ENCODE measurements at regions not wholly inside any gene's neighbourhood (a gene's known extent, or its start where the extent isn't known, plus 50 kb on each side); places are given as distances from the start of the nearest gene placed in this dataset.

- Mint-ChIP-seq H3K36me3 (no peaks in the 10 kb centered on the region), H3K9me3 (peaks cover 7% of the 10 kb centered on the region), H3K4me3 (no peak overlapping the region), H3K27me3 (ENCODE audit: low read depth) (no peaks in the 10 kb centered on the region), H3K4me1 (peaks cover 40% of the 10 kb centered on the region), H3K27ac (no peak overlapping the region)
- ChIA-PET POLR2A (no interaction called here), CTCF (interaction anchor here (0.8 to 1.1 kb wide), 2 partner anchors 118 to 283 kb away, joined by 3 to 4 read pairs; no protein-coding TSS in a partner anchor)
- TF ChIP-seq, protein P1, sequence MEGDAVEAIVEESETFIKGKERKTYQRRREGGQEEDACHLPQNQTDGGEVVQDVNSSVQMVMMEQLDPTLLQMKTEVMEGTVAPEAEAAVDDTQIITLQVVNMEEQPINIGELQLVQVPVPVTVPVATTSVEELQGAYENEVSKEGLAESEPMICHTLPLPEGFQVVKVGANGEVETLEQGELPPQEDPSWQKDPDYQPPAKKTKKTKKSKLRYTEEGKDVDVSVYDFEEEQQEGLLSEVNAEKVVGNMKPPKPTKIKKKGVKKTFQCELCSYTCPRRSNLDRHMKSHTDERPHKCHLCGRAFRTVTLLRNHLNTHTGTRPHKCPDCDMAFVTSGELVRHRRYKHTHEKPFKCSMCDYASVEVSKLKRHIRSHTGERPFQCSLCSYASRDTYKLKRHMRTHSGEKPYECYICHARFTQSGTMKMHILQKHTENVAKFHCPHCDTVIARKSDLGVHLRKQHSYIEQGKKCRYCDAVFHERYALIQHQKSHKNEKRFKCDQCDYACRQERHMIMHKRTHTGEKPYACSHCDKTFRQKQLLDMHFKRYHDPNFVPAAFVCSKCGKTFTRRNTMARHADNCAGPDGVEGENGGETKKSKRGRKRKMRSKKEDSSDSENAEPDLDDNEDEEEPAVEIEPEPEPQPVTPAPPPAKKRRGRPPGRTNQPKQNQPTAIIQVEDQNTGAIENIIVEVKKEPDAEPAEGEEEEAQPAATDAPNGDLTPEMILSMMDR (IDR thresholded peaks at IDR 0.05) = no peak
- TF ChIP-seq, protein P2, sequence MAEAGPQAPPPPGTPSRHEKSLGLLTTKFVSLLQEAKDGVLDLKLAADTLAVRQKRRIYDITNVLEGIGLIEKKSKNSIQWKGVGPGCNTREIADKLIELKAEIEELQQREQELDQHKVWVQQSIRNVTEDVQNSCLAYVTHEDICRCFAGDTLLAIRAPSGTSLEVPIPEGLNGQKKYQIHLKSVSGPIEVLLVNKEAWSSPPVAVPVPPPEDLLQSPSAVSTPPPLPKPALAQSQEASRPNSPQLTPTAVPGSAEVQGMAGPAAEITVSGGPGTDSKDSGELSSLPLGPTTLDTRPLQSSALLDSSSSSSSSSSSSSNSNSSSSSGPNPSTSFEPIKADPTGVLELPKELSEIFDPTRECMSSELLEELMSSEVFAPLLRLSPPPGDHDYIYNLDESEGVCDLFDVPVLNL (CRISPR knock-in tag; IDR thresholded peaks at IDR 0.05; ENCODE audit: borderline replicate concordance, low read depth) = no peak
- TF ChIP-seq ESRRA (CRISPR knock-in tag; IDR thresholded peaks at IDR 0.05; ENCODE audit: borderline replicate concordance) (no peak), TCF7 (CRISPR knock-in tag; IDR thresholded peaks at IDR 0.05; ENCODE audit: low read depth) (no peak), ZNF532 (CRISPR knock-in tag; IDR thresholded peaks at IDR 0.05; ENCODE audit: borderline replicate concordance) (no peak), OVOL2 (CRISPR knock-in tag; IDR thresholded peaks at IDR 0.05; ENCODE audit: borderline replicate concordance) (no peak), PRRX2 (CRISPR knock-in tag; IDR thresholded peaks at IDR 0.05) (no peak), JUN (CRISPR knock-in tag; IDR thresholded peaks at IDR 0.05) (no peak), FOXP1 (CRISPR knock-in tag; IDR thresholded peaks at IDR 0.05; ENCODE audit: borderline replicate concordance) (no peak), STAT6 (CRISPR knock-in tag; conservative IDR thresholded peaks at IDR 0.05; ENCODE audit: low read depth) (no peak), ZNF423 (CRISPR knock-in tag; IDR thresholded peaks at IDR 0.05) (no peak), PREB (CRISPR knock-in tag; IDR thresholded peaks at IDR 0.05; ENCODE audit: borderline replicate concordance) (no peak), RELA (CRISPR knock-in tag; IDR thresholded peaks at IDR 0.05; ENCODE audit: borderline replicate concordance) (no peak), FOXJ3 (CRISPR knock-in tag; IDR thresholded peaks at IDR 0.05; ENCODE audit: borderline replicate concordance) (no peak)
- TF ChIP-seq, protein P3, sequence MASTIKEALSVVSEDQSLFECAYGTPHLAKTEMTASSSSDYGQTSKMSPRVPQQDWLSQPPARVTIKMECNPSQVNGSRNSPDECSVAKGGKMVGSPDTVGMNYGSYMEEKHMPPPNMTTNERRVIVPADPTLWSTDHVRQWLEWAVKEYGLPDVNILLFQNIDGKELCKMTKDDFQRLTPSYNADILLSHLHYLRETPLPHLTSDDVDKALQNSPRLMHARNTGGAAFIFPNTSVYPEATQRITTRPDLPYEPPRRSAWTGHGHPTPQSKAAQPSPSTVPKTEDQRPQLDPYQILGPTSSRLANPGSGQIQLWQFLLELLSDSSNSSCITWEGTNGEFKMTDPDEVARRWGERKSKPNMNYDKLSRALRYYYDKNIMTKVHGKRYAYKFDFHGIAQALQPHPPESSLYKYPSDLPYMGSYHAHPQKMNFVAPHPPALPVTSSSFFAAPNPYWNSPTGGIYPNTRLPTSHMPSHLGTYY (CRISPR knock-in tag; IDR thresholded peaks at IDR 0.05) = no peak
- TF ChIP-seq, protein P4, sequence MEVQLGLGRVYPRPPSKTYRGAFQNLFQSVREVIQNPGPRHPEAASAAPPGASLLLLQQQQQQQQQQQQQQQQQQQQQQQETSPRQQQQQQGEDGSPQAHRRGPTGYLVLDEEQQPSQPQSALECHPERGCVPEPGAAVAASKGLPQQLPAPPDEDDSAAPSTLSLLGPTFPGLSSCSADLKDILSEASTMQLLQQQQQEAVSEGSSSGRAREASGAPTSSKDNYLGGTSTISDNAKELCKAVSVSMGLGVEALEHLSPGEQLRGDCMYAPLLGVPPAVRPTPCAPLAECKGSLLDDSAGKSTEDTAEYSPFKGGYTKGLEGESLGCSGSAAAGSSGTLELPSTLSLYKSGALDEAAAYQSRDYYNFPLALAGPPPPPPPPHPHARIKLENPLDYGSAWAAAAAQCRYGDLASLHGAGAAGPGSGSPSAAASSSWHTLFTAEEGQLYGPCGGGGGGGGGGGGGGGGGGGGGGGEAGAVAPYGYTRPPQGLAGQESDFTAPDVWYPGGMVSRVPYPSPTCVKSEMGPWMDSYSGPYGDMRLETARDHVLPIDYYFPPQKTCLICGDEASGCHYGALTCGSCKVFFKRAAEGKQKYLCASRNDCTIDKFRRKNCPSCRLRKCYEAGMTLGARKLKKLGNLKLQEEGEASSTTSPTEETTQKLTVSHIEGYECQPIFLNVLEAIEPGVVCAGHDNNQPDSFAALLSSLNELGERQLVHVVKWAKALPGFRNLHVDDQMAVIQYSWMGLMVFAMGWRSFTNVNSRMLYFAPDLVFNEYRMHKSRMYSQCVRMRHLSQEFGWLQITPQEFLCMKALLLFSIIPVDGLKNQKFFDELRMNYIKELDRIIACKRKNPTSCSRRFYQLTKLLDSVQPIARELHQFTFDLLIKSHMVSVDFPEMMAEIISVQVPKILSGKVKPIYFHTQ (CRISPR knock-in tag; IDR thresholded peaks at IDR 0.05) = no peak
- peak; percentile 41; the same call in 1 of the 2 replicates for ATAC-seq
- no peak for DNase-seq (ENCODE audit: low spot score)
Observed at GRCh38 chr9:17929506-17929905, 350.6 kb downstream of the SH3GL2 start.

Data from WTC11 (cell line).